Activated CD4-positive, alpha-beta T cell treated with anti-CD3 and anti-CD28 coated beads, Interleukin-2, Interleukin-6, amounts not matched to agents 100 ng/mL and 50 ng/mL, durations not matched to agents 16 hours and 8 hours (primary cell): ENCODE measurements at regions not wholly inside any gene's neighbourhood (a gene's known extent, or its start where the extent isn't known, plus 50 kb on each side); places are given as distances from the start of the nearest gene placed in this dataset.
A peak's percentile ranks its signal among the peaks of the same experiment; 100 is the strongest.

Experiments
- DNase-seq: peaks from one replicate; pipeline ENCODE4 v3.0.0-alpha.2; 2020

GRCh38 chr6:181049-181654 lies 111.1 kb upstream of the DUSP22 start:
- DNase-seq = no peak

- no peak for DNase-seq
These were observed 108.6 kb upstream of the DUSP22 start for GRCh38 chr6:183668-184067.

- DNase-seq = no peak
These were observed 108.1 kb upstream of the DUSP22 start for GRCh38 chr6:184161-184700.

- DNase-seq = no peak
These were observed 105.8 kb upstream of the DUSP22 start for GRCh38 chr6:186340-186965.

GRCh38 chr6:187210-187861 lies 105.0 kb upstream of the DUSP22 start:
- DNase-seq = no peak

- peak; percentile 94 for DNase-seq
These were observed 103.2 kb upstream of the DUSP22 start for GRCh38 chr6:188821-189655.

GRCh38 chr6:189676-190075 lies 102.6 kb upstream of the DUSP22 start:
- DNase-seq = no peak

GRCh38 chr6:190596-191395 lies 101.5 kb upstream of the DUSP22 start:
- DNase-seq = peak; percentile 43

- DNase-seq = no peak
These were observed 100.6 kb upstream of the DUSP22 start for GRCh38 chr6:191487-192312.

GRCh38 chr6:192313-192664 lies 100.0 kb upstream of the DUSP22 start:
- DNase-seq = no peak

- DNase-seq = no peak
These were observed 99.1 kb upstream of the DUSP22 start for GRCh38 chr6:193180-193579.

GRCh38 chr6:193773-194310 lies 98.4 kb upstream of the DUSP22 start:
- peak; percentile 56 for DNase-seq

- DNase-seq = no peak
These were observed 96.4 kb upstream of the DUSP22 start for GRCh38 chr6:195861-196360.

GRCh38 chr6:196543-196942 lies 95.7 kb upstream of the DUSP22 start:
- no peak for DNase-seq

- no peak for DNase-seq
These were observed 88.6 kb upstream of the DUSP22 start for GRCh38 chr6:203661-204060.

- no peak for DNase-seq
These were observed 86.0 kb upstream of the DUSP22 start for GRCh38 chr6:206264-206663.

- no peak for DNase-seq
These were observed 83.9 kb upstream of the DUSP22 start for GRCh38 chr6:208364-208763.

GRCh38 chr6:208938-209337 lies 83.3 kb upstream of the DUSP22 start:
- no peak for DNase-seq

- peak; percentile 93 for DNase-seq
These were observed 82.7 kb upstream of the DUSP22 start for GRCh38 chr6:209432-210103.

- no peak for DNase-seq
These were observed 82.2 kb upstream of the DUSP22 start for GRCh38 chr6:210104-210456.
